SW 1271 (cell line): ENCODE measurements at regions not wholly inside any gene's neighbourhood (a gene's known extent, or its start where the extent isn't known, plus 50 kb on each side); places are given as distances from the start of the nearest gene placed in this dataset.
A peak's percentile ranks its signal among the peaks of the same experiment; 100 is the strongest.
"Not testable (repeated sequence)": the region's sequence is repeated elsewhere in the genome, so short reads cannot be mapped to it uniquely, and the experiment has no call there.

ENCODE experiments used
- DNase-seq, 2 experiments: peaks; one replicate each; lab custom pipeline; 2025; lab: John Stamatoyannopoulos, UW

DNA sequence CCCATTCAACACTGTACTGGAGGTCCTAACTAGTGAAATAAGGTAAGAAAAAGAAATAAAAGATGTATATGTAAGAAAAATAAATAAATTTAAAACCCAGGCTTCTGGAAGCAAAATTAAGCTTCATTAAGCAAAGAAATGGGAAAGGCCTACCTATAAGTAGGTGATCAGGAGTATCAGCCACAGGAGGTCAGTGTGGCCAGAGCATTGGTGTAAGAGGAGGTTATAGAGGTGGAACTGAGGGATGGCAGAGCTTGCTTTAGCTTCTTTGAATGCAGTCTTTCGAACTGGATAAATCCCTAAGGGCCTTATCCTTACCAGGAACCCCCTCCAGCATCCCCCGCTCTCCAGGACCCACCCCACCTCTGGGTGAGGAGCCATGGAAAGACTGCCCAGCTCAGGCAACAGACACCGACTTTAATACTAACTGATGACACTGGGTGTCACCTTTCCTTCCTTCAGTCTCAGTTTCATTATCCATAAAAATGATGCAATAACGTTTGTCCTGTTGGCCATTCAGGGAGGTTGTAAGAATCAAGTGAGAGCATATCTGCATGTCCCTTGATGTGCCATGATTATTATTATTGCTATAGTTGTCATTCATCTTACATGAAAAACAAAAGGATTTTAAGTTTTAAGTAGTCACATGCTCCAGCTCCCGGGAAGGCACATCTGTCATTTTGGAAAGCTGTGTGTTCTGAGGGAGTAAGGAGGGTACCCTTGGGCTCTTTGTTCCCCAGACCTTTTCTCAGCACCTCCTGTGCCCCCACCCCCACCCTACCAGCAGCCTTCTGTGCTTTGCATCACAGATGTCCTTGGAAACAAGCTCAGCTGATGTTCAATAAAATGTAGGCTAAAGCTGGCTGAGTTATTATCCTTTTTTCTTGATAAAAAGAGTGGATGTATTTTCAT lies 50.8 kb upstream of the CTNNA1 start:
- DNase-seq = no peak

DNA sequence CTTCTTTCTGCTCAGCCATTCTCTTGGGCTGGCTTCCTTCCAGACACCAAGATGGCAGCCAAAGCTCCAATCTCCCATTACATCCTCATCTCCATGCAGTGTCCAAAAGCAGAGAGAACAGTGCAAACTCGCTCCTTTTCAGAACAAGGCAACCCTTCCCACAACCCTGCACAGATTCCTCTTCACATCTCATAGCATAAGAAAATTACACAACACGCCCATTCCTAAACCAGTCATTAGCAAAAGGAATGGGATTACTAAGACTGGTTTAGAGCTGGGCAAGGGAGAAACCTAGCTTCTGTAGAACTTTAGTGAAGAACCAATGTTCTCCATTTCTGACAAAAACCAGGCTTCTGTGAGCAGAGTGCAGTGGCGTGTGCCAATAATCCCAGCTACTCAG lies 51.5 kb upstream of the CTNNA1 start:
- no peak for DNase-seq

- DNase-seq = no peak
These were observed 52.5 kb upstream of the CTNNA1 start for GRCh38 chr5:138700581-138701362.

GRCh38 chr5:138699482-138699881 lies 53.7 kb upstream of the CTNNA1 start:
- DNase-seq = no peak

GRCh38 chr5:138698713-138699112 lies 54.5 kb upstream of the CTNNA1 start:
- no peak for DNase-seq

DNA sequence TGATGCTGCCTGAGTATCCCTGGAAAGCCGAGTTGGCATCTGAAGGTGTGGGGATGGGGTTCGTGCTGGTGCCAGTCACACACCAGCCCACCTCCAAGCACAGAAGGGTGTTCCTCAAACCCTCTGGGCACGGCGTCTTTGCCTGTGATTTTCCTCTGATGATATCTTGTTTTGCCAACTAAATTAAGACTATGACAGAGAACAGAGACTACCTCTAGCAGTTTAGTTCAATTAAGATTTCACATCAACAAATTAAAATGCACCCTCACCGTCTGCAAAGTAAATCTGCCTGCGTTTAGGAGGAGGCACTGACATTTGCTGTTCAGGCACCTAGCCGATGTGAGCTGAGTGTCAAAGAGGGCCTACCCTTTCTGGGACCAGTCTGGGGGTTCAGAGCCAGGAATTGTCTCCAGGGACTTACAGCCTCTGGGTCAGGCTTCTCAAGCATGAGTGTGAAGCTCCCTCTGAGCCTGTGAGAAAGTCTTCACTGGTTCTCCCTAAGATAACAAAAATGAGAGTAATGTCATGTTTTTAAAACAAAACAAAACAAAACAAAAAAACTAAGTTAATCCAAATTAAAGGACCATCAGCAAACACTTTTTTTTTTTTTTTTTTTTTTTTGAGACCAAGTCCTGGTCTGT lies 55.4 kb upstream of the CTNNA1 start:
- no peak for DNase-seq

DNA sequence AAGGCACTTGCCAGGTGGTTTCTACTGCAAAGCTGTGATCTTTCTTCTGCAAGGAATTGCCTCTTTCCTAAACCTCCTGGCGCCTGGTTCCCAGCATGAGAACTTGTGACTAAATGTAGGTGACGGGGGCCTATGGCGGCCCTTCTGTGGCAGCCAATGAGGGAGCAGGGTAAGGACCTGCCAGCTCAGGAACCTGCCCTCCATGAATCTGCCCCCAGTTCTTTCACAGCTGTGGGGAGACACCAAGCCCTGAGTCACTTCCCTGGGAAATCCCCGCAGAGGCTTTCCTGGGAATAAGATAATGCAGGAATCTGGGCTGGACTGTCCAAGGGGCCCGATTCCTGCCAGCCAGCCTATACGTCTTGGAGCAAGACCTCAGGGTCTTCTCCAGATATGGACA lies 56.7 kb upstream of the CTNNA1 start:
- peak; percentile 53 to 75 for DNase-seq

- DNase-seq = no peak
These were observed 57.4 kb upstream of the CTNNA1 start for GRCh38 chr5:138695781-138696180.

DNA sequence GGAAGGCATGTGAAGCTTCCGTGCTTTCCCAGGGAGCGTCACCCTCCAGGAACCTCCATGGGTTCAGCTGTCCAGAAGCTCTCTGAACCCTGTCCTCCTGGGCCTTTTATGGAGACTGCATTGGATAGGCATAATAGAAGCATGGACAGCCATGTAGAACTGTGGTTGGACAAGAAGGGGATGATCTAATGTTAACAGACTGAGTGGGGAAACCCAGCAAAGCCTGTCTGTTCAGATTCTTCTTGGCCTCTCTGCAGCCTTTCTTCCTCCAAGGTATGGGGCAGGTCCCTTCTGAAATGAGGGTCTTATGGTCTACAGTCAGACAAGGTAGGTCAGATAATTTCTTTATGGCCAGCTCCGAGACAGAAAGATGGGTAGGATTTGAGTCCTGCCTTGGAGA lies 59.1 kb upstream of the CTNNA1 start:
- DNase-seq = no peak

DNA sequence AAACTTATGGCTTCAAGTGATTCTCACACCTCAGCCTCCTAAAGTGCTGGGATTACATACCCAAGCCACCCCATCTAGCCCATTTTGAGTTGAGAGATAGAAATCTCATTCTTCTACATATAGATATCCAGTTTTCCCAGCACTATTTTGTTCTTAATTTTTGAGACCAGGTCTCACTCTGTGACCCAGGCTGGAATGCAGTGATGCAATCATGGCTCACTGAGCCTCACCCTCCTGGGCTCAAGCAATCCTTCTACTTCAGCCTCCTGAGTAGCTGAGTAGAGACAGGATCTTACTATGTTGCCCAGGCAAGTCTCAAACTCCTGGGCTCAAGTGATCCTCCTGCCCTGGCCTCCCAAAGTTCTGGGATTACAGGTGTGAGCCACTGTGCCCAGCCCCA lies 60.9 kb upstream of the CTNNA1 start:
- no peak for DNase-seq

DNA sequence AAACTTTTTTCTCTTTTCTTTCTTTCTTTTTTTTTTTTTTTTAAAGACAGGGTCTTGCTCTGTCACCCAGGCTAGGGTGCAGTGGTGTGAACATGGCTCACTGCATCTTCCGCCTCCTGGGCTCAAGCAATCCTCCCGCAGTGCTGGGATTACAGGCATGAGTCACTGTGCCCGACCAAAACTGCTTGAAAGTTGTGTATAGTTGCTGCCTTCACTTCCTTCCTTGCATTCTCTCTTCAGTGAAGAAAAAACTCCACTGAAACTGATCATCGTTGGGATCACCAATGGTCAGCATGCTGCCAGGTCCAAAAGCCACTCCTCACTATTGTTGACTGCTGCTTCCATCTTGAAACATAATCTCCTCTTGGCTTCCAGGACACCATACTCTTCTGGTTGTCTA lies 66.6 kb upstream of the CTNNA1 start:
- DNase-seq = no peak

DNA sequence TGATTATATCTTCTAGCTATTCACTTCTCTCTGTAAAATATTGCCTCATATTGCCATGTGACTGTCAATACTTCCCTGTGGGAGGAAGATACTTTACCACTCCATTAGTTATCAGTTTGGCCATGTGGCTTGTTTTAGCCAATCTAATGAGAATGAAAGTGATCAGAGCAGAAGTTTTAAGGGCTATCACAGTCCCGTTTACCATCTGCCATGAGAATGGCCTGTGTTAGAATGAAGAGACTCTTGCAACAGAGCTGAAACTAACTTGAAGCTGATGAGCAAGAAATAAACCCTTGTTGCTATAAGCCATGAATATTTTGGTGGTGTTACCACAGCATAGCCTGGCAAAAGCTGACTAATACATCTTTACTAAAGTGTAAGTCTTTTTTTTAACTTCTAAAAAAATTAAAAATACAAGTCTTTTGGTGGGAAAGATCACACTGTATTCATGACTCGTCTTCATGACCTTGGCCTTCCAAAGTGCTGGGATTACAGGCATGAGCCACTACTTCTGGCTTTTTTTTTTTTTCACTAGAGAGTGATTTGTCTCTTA lies 68.0 kb upstream of the CTNNA1 start:
- DNase-seq = no peak

DNA sequence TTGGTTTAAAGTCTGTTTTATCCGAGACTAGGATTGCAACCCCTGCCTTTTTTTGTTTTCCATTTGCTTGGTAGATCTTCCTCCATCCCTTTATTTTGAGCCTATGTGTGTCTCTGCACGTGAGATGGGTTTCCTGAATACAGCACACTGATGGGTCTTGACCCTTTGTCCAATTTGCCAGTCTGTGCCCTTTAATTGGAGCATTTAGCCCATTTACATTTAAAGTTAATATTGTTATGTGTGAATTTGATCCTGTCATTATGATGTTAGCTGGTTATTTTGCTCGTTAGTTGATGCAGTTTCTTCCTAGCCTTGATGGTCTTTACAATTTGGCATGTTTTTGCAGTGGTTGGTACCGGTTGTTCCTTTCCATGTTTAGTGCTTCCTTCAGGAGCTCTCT lies 70.8 kb upstream of the CTNNA1 start:
- not testable (repeated sequence) for DNase-seq

DNA sequence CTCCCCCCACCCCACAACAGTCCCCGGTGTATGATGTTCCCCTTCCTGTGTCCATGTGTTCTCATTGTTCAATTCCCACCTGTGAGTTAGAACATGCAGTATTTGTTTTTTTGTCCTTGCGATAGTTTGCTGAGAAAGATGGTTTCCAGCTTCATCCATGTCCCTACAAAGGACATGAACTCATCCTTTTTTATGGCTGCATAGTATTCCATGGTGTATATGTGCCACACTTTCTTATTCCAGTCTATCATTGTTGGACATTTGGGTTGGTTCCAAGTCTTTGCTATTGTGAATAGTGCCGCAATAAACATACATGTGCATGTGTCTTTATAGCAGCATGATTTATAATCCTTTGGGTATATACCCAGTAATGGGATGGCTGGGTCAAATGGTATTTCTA lies 74.4 kb upstream of the CTNNA1 start:
- DNase-seq = not testable (repeated sequence)

DNA sequence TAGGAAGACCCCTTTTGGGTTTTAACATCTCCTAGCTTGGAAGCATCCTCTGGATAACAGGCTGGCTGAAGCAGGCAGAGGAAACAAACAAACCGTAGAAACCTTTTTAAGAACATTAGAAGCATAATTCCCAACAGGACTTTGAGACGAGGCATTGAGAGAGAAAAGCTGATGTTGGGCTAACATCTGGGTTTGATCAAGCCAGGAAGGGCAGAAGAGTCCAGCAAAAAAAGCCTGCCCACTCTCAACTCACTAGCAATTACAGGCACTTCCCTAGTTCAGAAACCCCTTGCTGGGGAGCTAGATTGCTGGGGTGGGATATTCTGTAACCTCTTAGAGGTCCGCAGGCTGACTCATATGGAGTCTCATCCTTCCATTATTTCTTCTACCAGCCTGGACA lies 75.4 kb upstream of the CTNNA1 start:
- DNase-seq = no peak

DNA sequence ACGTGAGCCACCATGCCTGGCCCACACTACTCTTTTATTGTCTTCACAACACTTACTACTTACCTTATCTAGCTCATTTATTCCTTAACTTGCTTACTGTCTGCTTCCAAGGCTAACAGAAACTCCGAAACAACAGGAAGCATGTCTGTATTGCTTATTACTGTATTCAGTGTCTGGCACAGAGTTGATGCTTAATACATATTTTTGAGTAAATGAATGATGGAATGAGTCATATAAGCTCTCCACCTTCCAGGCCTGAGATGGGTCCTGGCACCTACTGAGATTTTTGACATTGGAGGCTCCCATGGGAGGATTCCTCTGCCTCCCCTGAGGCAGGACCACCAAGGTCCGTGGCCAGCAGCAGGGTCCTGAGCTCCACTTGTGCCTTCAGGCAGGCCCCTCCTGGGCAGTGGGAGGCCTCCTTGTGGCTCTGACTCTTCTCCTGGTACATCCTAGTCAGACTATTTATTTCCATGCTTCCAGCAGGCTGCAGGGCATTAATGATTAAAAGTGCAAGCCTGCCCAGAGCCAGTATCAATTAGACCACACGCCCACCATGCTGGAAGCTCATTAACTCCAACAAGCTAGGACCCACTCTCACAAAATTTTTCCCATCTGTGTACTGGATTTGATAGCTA lies 76.5 kb upstream of the CTNNA1 start:
- DNase-seq = no peak

DNA sequence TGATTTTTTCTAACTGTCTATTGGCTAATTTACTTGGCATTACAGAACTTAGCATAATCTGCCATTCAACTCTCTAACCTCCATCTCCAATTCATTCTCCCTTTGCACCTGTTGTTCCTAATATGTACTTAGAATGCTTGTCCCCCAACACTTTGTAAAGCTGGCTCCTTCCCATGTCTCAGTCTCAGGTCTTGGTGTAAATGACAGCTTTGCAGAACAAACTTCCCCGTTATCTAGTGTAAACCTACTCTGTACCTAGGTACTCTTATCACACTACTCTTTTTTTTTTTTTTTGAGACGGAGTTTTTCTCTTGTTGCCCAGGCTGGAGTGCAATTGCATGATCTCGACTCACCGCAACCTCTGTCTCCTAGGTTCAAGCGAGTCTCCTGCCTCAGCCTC lies 77.2 kb upstream of the CTNNA1 start:
- DNase-seq = no peak

DNA sequence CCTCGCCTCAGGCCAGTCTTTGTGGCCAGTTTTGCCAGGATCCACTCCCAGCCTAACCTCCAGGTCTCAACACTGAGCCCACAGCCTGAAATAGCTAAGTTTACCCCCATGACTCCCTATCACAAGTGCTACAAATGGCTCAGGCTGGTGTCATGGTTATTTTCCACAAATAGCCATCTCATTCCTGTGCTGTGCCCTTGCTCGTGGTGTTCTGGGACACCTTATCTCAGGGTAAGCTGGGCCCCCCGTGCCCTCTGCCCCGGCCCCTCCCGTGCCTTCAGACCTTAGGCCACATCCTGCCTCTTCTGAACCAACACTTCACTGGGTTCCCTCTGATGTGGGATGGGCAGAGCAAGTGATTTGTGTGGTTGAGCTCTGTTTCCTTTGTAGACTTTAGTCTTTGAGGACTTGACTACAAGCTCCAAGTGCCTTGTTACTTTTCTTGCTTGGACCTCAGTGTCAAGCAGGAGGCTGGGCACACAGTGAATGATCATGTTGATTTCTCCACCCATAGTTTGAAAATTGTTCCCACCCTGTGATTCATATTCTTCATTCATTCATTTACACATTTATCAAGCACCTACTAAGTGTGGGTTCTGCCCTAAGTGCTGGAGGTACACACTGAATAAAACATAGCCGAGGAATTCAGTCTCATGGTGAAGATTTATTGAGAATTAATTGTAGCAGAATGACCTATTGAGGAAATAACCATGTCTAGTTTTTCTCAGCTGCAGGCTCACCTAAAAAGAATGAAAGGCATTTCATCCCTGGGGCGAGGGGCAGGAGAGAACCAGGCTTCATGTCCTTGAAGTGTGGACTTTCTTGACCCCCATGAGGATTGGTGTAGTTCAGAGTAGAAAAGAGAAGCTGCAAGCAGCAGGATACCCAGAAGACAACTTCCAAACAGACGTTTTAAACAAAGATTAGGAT lies 84.5 kb upstream of the CTNNA1 start:
- DNase-seq = no peak

DNA sequence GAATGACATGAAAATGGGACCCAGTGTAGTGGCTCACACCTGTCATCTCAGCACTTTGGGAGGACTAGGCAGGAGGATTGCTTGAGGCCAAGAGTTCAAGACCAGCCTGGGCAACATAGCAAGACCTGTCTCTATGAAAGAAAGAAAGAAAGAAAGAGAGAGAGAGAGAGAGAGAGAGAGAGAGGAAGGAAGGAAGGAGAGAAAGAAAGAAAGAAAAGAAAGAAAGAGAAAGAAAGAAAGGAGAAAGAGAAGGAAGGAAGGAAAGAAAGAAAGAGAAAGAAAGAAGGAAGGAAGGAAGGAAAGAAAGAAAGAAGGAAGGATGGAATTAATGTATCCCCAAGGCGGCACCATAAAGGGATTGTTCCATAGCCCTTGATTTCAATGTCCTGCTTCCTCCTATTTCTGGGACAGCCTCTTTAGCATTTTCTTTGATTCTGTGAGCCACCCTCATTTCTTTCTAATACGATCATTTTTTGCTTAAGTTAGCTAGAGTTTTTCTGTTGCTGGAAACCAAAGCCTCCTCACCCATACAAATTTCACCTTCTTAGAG lies 85.4 kb upstream of the CTNNA1 start:
- not testable (repeated sequence) for DNase-seq

GRCh38 chr5:138666226-138666742 lies 86.9 kb upstream of the CTNNA1 start:
- DNase-seq = no peak
